ENCODE measurements at regions not wholly inside any gene's neighbourhood (a gene's known extent, or its start where the extent isn't known, plus 50 kb on each side); places are given as distances from the start of the nearest gene placed in this dataset.
"Not testable (repeated sequence)": the region's sequence is repeated elsewhere in the genome, so short reads cannot be mapped to it uniquely, and the experiment has no call there.

DNA sequence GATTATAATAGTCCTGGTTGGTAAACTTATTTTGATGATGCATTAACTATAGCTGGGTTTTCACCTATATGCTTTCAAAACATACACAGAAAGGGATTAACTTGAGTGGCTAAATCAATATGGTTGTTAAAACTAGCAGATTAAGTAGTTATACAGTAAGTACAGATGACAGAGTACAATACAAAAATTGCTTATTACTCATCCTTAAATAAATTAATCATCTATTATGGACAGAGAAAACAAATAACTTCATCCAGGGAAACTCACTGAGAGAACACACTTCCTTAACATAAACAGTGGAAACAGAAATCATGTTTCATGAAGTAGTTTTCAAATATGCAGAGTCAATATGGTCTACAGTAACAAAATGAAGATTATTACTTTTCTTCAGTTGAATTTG lies 133.4 kb downstream of the AREG start (continued):
- TF ChIP-seq, protein P1, sequence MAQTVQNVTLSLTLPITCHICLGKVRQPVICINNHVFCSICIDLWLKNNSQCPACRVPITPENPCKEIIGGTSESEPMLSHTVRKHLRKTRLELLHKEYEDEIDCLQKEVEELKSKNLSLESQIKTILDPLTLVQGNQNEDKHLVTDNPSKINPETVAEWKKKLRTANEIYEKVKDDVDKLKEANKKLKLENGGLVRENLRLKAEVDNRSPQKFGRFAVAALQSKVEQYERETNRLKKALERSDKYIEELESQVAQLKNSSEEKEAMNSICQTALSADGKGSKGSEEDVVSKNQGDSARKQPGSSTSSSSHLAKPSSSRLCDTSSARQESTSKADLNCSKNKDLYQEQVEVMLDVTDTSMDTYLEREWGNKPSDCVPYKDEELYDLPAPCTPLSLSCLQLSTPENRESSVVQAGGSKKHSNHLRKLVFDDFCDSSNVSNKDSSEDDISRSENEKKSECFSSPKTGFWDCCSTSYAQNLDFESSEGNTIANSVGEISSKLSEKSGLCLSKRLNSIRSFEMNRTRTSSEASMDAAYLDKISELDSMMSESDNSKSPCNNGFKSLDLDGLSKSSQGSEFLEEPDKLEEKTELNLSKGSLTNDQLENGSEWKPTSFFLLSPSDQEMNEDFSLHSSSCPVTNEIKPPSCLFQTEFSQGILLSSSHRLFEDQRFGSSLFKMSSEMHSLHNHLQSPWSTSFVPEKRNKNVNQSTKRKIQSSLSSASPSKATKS (CRISPR knock-in tag; IDR thresholded peaks at IDR 0.05) = no peak
- TF ChIP-seq ZBTB1 (CRISPR knock-in tag; IDR thresholded peaks at IDR 0.05; ENCODE audit: borderline replicate concordance) (no peak), JDP2 (CRISPR knock-in tag; IDR thresholded peaks at IDR 0.05; ENCODE audit: borderline replicate concordance) (no peak), HNRNPK (IDR thresholded peaks at IDR 0.05; ENCODE audit: low read depth, low read length, poor library complexity, severe bottlenecking) (no peak), THYN1 (CRISPR knock-in tag; IDR thresholded peaks at IDR 0.05; ENCODE audit: borderline replicate concordance, low read depth) (no peak), TRIM24 (CRISPR knock-in tag; IDR thresholded peaks at IDR 0.05) (no peak), ARNT2 (CRISPR knock-in tag; IDR thresholded peaks at IDR 0.05; ENCODE audit: low read depth) (no peak)
- TF ChIP-seq, protein P2, sequence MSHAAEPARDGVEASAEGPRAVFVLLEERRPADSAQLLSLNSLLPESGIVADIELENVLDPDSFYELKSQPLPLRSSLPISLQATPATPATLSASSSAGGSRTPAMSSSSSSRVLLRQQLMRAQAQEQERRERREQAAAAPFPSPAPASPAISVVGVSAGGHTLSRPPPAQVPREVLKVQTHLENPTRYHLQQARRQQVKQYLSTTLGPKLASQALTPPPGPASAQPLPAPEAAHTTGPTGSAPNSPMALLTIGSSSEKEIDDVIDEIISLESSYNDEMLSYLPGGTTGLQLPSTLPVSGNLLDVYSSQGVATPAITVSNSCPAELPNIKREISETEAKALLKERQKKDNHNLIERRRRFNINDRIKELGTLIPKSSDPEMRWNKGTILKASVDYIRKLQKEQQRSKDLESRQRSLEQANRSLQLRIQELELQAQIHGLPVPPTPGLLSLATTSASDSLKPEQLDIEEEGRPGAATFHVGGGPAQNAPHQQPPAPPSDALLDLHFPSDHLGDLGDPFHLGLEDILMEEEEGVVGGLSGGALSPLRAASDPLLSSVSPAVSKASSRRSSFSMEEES (CRISPR knock-in tag; IDR thresholded peaks at IDR 0.05) = no peak
- TF ChIP-seq, protein P3, sequence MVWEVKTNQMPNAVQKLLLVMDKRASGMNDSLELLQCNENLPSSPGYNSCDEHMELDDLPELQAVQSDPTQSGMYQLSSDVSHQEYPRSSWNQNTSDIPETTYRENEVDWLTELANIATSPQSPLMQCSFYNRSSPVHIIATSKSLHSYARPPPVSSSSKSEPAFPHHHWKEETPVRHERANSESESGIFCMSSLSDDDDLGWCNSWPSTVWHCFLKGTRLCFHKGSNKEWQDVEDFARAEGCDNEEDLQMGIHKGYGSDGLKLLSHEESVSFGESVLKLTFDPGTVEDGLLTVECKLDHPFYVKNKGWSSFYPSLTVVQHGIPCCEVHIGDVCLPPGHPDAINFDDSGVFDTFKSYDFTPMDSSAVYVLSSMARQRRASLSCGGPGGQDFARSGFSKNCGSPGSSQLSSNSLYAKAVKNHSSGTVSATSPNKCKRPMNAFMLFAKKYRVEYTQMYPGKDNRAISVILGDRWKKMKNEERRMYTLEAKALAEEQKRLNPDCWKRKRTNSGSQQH (CRISPR knock-in tag; IDR thresholded peaks at IDR 0.05; ENCODE audit: low read depth) = no peak

DNA sequence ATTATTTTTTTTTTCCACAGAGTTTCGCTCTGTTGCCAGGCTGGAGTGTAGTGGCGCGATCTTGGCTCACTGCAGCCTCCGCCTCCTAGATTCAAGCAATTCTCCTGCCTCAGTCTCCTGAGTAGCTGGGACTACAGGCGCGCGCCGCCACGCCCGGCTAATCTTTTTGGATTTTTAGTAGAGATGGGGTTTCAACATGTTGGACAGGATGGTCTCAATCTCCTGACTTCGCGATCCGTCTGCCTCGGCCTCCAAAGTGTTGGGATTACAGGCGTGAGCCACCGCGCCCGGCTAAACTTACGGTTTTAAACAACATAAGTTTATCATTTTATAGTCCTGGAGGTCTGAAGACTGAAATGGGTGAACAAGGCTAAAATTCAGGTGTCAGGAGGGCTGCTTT lies 133.9 kb downstream of the AREG start:
- peaks cover 11% of the 10 kb centered on the region for H3K4me1 ChIP-seq (ENCODE audit: insufficient read depth, low read length)
- 84% methylated on average over 19 of the region's 19 CpGs for WGBS (ENCODE audit: low lambda C conversion rate)
- H3K27ac ChIP-seq (ENCODE audit: extremely low read length, insufficient read depth, low read length); H3K27me3 ChIP-seq (ENCODE audit: control insufficient read depth in 1 of 2, insufficient read depth in 2 of 2, low read length in 2 of 2); H2AFZ ChIP-seq (ENCODE audit: low read length); H3K4me2 ChIP-seq (ENCODE audit: low read depth, low read length); CTCF ChIA-PET (ENCODE audit: low intra/inter-chr PET ratio, low total read pairs); FAIRE-seq; in situ Hi-C loops (cut with HindIII; ENCODE audit: extremely low pct_ligation_motif_present, low pct_unique_long_range_greater_than_20kb); H3K9ac ChIP-seq (ENCODE audit: insufficient read depth, low read depth, low read length); H3K4me3 ChIP-seq (replicated peaks in 1 of 3; ENCODE audit: insufficient read depth in 1 of 3, low read depth in 2 of 3, low read length in 3 of 3); H3K9me3 ChIP-seq (ENCODE audit: low read length); H4K20me1 ChIP-seq (ENCODE audit: insufficient read depth, low read length); POLR2A ChIA-PET; BruUV-seq (replicated peaks); intact Hi-C loops (cut with micrococcal nuclease; ENCODE audit: unreplicated experiment); H3K79me2 ChIP-seq (ENCODE audit: insufficient read depth, low read length); DNase-seq (ENCODE audit: low spot score); ATAC-seq; H3K36me3 ChIP-seq (replicated peaks in 1 of 2; ENCODE audit: control insufficient read depth in 1 of 2, insufficient read depth in 2 of 2, low read length in 2 of 2): not testable (repeated sequence)
